Breast epithelium (tissue), 4 donors: ENCODE measurements at regions not wholly inside any gene's neighbourhood (a gene's known extent, or its start where the extent isn't known, plus 50 kb on each side); places are given as distances from the start of the nearest gene placed in this dataset.

Experiments used
- DNase-seq, 2 donors: peaks; one replicate each; pipeline ENCODE4 v3.0.0-alpha.2; 2019; ENCODE audit warnings: low spot score in 2 of 2
- H3K27ac ChIP-seq, 2 donors: fragments of 200-600 bp; sonication (generic) in 1 of 2; one replicate each; pipeline ENCODE4 v1.5.1; 2016 to 2019; ENCODE audit warnings: mild to moderate bottlenecking in 1 of 2
- H3K27me3 ChIP-seq, 2 donors: fragments of 200-600 bp; sonication (generic) in 1 of 2; one replicate each; pipeline versions ENCODE4 v1.5.1 to v1.6.0; 2017 to 2019; ENCODE audit warnings: control low read depth in 1 of 2, mild to moderate bottlenecking in 1 of 2
- H3K36me3 ChIP-seq: fragments of 200-600 bp; one replicate; pipeline ENCODE4 v1.5.1; 2019
- H3K4me1 ChIP-seq, 2 donors: fragments of 200-600 bp; sonication (generic); one replicate each; pipeline ENCODE4 v1.5.1; 2016 to 2019; ENCODE audit warnings: control low read depth in 1 of 2
- H3K4me3 ChIP-seq, 3 donors: fragments of 200-600 bp; sonication (generic); 1 replicate in 2 of 3; 2 replicates in 1 of 3; pipeline ENCODE4 v1.5.1; 2016 to 2019; ENCODE audit warnings: mild to moderate bottlenecking in 3 of 3, moderate library complexity in 2 of 3
- H3K9me3 ChIP-seq, 2 donors: fragments of 200-600 bp; sonication (generic) in 1 of 2; one replicate each; pipeline ENCODE4 v1.5.1; 2016 to 2019; ENCODE audit warnings: control low read depth in 1 of 2
- POLR2A ChIP-seq: fragments of 450-650 bp; IDR thresholded peaks from one replicate; pipeline ENCODE4 v1.6.1; 2016; ENCODE audit warnings: antibody characterized with exemption, mild to moderate bottlenecking, moderate library complexity
- POLR2AphosphoS5 ChIP-seq, 3 donors: sonication (generic); formaldehyde crosslinking; IDR thresholded peaks; one replicate each; pipeline ENCODE4 v1.6.1; 2017; ENCODE audit warnings: antibody characterized with exemption in 3 of 3
- intact Hi-C: fragments of 100-400 bp; cut with DNase I; formaldehyde crosslinking; loops from one replicate; pipeline ENCODE4 v1.15.1; 2023; ENCODE audit warnings: low total_unique reads
- TF ChIP-seq, protein P1 (sequence below), 3 donors: fragments of 450-650 bp; IDR thresholded peaks; one replicate each; pipeline ENCODE4 v1.5.1; 2016 to 2017; ENCODE audit warnings: antibody characterized with exemption in 3 of 3, mild to moderate bottlenecking in 3 of 3, moderate library complexity in 3 of 3

DNA sequence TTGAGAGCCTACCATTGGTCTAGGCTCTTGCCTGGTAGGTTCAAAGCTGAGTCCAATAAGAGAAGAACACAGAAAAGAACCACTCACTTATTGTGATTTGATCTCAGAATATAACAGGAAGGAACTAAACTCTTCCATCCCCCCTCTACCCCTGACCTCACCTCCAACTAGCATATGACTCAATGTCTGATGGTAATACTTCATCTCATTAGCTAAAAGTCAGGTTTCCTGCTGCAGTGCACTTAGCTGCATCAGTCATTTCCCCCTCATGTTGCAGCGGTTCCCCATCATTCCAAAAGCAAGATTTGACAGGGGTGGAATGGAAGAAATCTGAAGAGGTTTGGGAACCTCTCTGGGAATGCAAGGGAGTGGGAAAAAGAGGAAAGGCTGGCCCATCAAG, 289.5 kb downstream of the SMARCA1 start:
- intact Hi-C loops = no loop called here
- TF ChIP-seq POLR2AphosphoS5 (IDR thresholded peaks at IDR 0.05) (no peak), POLR2A (no peak)
- TF ChIP-seq, protein P1, sequence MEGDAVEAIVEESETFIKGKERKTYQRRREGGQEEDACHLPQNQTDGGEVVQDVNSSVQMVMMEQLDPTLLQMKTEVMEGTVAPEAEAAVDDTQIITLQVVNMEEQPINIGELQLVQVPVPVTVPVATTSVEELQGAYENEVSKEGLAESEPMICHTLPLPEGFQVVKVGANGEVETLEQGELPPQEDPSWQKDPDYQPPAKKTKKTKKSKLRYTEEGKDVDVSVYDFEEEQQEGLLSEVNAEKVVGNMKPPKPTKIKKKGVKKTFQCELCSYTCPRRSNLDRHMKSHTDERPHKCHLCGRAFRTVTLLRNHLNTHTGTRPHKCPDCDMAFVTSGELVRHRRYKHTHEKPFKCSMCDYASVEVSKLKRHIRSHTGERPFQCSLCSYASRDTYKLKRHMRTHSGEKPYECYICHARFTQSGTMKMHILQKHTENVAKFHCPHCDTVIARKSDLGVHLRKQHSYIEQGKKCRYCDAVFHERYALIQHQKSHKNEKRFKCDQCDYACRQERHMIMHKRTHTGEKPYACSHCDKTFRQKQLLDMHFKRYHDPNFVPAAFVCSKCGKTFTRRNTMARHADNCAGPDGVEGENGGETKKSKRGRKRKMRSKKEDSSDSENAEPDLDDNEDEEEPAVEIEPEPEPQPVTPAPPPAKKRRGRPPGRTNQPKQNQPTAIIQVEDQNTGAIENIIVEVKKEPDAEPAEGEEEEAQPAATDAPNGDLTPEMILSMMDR (IDR thresholded peaks at IDR 0.05) = no peak

DNA sequence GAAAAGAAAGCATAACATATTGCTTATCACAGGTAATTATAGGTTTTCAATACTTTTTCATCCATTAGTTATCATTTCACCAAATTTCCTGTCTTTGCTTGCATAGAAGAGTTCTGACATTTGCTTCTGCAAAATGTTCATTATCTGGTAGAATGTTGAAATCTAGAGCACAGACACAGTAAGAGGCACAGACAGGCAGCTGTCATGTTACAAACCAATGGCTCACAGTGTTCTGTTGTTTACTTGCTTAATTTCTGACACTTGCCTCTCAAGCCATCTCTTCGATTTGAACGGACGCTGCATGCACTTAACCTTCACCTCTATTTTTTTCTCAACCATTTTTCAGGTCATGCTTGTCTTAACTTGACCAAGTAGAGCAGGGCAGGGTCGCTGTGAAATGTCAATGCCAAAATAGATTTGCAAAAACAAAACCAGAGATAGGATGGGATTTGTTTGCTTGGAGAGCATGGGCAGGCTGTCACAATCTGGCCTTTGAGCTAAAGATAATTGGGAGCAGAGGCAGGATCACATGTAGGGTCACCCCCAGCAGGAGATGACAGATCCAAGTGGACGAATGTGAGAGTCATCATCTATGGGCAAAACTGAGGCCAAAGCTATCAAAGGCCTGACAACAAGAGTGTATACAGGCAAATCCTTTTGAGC, 292.3 kb downstream of the SMARCA1 start:
- Histone ChIP-seq H3K4me1 (no peaks in the 10 kb centered on the region), H3K27ac (no peak overlapping the region), H3K4me3 (no peak overlapping the region), H3K27me3 (peaks cover 0 to 5% of the 10 kb centered on the region in 2 donors), H3K9me3 (peaks cover 0 to 3% of the 10 kb centered on the region in 2 donors), H3K36me3 (no peaks in the 10 kb centered on the region)
- TF ChIP-seq POLR2AphosphoS5 (IDR thresholded peaks at IDR 0.05) (no peak), POLR2A (no peak)
- TF ChIP-seq, protein P1 (IDR thresholded peaks at IDR 0.05) = no peak
- no peak for DNase-seq
- intact Hi-C loops = no loop called here

More for the DNA sequence above, 289.5 kb downstream of the SMARCA1 start:
- Histone ChIP-seq H3K4me3 (no peak overlapping the region), H3K27me3 (peaks cover 0 to 9% of the 10 kb centered on the region in 2 donors), H3K36me3 (no peaks in the 10 kb centered on the region), H3K27ac (no peak overlapping the region), H3K9me3 (no peaks in the 10 kb centered on the region), H3K4me1 (no peaks in the 10 kb centered on the region)
- no peak for DNase-seq

DNA sequence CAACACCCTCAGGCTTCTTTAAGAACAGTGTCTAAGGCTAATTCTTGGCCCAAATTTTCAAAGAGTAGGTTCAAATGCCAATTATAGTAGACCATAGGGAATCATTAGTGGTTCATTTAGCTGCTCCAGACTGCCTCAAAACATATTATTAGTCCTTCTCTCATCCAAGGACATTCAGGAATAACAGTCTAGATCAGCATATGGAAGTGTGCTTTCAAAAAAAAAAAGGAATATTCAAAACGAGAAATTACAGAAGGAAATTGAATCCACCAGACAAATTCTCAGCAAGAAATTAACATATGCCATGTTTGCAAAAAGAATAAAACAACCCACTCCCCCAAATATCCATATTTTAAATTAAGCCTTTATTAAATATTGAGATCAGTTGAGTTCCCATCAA, 293.1 kb downstream of the SMARCA1 start:
- intact Hi-C loops = no loop called here
- no peak for DNase-seq
- no peaks in the 10 kb centered on the region for H3K4me1 ChIP-seq
- H3K36me3 ChIP-seq = no peaks in the 10 kb centered on the region
- H3K9me3 ChIP-seq = peaks cover 0 to 3% of the 10 kb centered on the region in 2 donors
- TF ChIP-seq POLR2AphosphoS5 (IDR thresholded peaks at IDR 0.05) (no peak), POLR2A (no peak)
- TF ChIP-seq, protein P1 (IDR thresholded peaks at IDR 0.05) = no peak
- peaks cover 0 to 5% of the 10 kb centered on the region in 2 donors for H3K27me3 ChIP-seq
- H3K27ac ChIP-seq = no peak overlapping the region
- H3K4me3 ChIP-seq = no peak overlapping the region

DNA sequence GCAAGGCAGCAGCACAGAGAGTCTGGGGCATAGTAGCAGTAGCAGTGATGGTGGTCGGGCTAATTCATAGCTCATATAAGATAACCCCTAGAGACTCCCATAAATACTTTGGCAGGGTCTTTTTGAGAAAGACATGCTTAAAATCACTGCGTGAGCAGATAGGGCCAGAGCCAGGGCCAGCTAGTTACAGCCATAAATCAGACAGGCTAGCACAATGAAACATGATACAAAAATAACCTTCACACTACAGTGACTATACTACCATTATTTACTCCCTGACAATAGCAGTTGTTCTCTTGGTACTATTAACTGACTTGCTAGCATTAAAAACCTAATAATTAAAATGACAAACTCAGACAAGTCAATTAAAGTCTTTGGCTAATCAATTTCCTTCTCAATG, 295.9 kb downstream of the SMARCA1 start:
- DNase-seq = no peak
- H3K27ac ChIP-seq = no peak overlapping the region
- intact Hi-C loops = no loop called here
- H3K27me3 ChIP-seq = no peaks in the 10 kb centered on the region
- no peaks in the 10 kb centered on the region for H3K36me3 ChIP-seq
- H3K4me3 ChIP-seq = no peak overlapping the region
- H3K4me1 ChIP-seq = no peaks in the 10 kb centered on the region
- H3K9me3 ChIP-seq = peaks cover 0 to 3% of the 10 kb centered on the region in 2 donors
- TF ChIP-seq, protein P1 (IDR thresholded peaks at IDR 0.05) = no peak
- TF ChIP-seq POLR2A (no peak), POLR2AphosphoS5 (IDR thresholded peaks at IDR 0.05) (no peak)

DNA sequence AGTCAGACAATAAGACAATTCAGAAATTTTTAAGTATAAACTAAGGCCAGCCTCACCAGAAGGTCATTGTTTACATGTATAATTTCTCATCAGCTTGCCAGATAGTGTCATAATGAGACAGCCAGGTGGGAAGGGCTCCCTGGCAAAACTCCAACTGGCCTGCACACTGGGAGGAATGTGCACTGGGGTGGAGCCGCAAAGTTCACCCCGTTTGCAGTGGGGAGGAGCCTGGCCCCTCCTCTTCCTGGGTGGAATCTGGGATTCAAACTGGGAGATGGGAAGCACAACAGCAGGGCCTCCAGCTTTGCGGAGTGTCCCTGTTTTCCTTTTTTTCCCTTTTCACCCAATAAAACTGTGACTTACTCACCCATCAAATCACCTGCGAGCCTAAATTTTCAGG, 329.9 kb downstream of the SMARCA1 start:
- Histone ChIP-seq H3K9me3 (no peaks in the 10 kb centered on the region), H3K4me3 (no peak overlapping the region), H3K36me3 (no peaks in the 10 kb centered on the region), H3K4me1 (no peaks in the 10 kb centered on the region), H3K27me3 (no peaks in the 10 kb centered on the region), H3K27ac (no peak overlapping the region)
- DNase-seq = no peak
- TF ChIP-seq POLR2A (no peak), POLR2AphosphoS5 (IDR thresholded peaks at IDR 0.05) (no peak)
- TF ChIP-seq, protein P1 (IDR thresholded peaks at IDR 0.05) = no peak
- intact Hi-C loops = no loop called here
